Endothelial cell (in vitro differentiated cells): ENCODE measurements at regions not wholly inside any gene's neighbourhood (a gene's known extent, or its start where the extent isn't known, plus 50 kb on each side); places are given as distances from the start of the nearest gene placed in this dataset.
"Not testable (repeated sequence)": the region's sequence is repeated elsewhere in the genome, so short reads cannot be mapped to it uniquely, and the experiment has no call there.

Experiments used
- DNase-seq: peaks from one replicate; pipeline ENCODE4 v3.0.0; 2021; ENCODE audit warnings: low spot score
- H3K27ac Mint-ChIP-seq: one replicate; pipeline ENCODE4 v1.8.0; 2021; ENCODE audit warnings: mixed read lengths, inconsistent platforms; ENCODE audit not compliant: unreplicated experiment
- H3K27me3 Mint-ChIP-seq: one replicate; pipeline ENCODE4 v1.8.0; 2021; ENCODE audit warnings: mild to moderate bottlenecking, moderate library complexity, mixed read lengths, inconsistent platforms; ENCODE audit not compliant: unreplicated experiment
- H3K36me3 Mint-ChIP-seq: one replicate; pipeline ENCODE4 v1.8.0; 2021; ENCODE audit warnings: mild to moderate bottlenecking, low read depth, mixed read lengths, inconsistent platforms; ENCODE audit not compliant: unreplicated experiment
- H3K4me1 Mint-ChIP-seq: one replicate; pipeline ENCODE4 v1.8.0; 2021; ENCODE audit warnings: mild to moderate bottlenecking, mixed read lengths, inconsistent platforms; ENCODE audit not compliant: unreplicated experiment
- H3K4me3 Mint-ChIP-seq: one replicate; pipeline ENCODE4 v1.8.0; 2021; ENCODE audit warnings: mild to moderate bottlenecking, mixed read lengths, inconsistent platforms; ENCODE audit not compliant: unreplicated experiment
- H3K9me3 Mint-ChIP-seq: one replicate; pipeline ENCODE4 v1.8.0; 2021; ENCODE audit warnings: mixed read lengths, inconsistent platforms; ENCODE audit not compliant: unreplicated experiment
- CTCF ChIP-seq: fragments of 200-600 bp; sonication (generic); IDR thresholded peaks from one replicate; pipeline ENCODE4 v1.5.0; 2021; ENCODE audit warnings: antibody characterized with exemption; ENCODE audit not compliant: unreplicated experiment

DNA sequence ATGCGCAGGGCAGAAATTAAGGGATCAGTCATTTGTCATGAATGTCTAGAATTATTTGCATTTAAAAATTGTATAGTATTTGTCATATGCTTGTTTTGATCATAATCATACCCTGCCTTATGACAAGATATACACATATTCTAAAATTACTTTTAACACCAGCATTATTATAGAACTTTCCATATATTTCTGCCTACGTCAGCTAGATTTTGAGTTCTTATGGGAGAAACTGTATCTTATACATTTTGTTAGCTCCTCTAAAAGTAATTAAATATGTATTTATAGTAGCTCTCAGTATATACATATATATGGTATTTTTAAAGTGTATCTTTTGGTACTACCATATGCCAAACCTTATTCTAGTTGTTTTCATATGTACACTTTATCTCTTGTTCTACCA, 441.9 kb downstream of the CPS1 start:
- Mint-ChIP-seq H3K27me3 (no peaks in the 10 kb centered on the region), H3K4me3 (no peak overlapping the region), H3K4me1 (peaks cover 2% of the 10 kb centered on the region)

GRCh38 chr2:211014376-211014775, 458.0 kb downstream of the CPS1 start:
- H3K9me3 Mint-ChIP-seq = no peaks in the 10 kb centered on the region
- DNase-seq = no peak
- TF ChIP-seq CTCF = no peak
- H3K36me3 Mint-ChIP-seq = no peaks in the 10 kb centered on the region
- H3K4me1 Mint-ChIP-seq = no peaks in the 10 kb centered on the region
- H3K27ac Mint-ChIP-seq = no peak overlapping the region
- peaks cover 3% of the 10 kb centered on the region for H3K27me3 Mint-ChIP-seq
- no peak overlapping the region for H3K4me3 Mint-ChIP-seq

More for the DNA sequence above, 441.9 kb downstream of the CPS1 start:
- no peak for DNase-seq
- no peak for TF ChIP-seq CTCF
- no peaks in the 10 kb centered on the region for H3K36me3 Mint-ChIP-seq
- H3K27ac Mint-ChIP-seq = no peak overlapping the region
- no peaks in the 10 kb centered on the region for H3K9me3 Mint-ChIP-seq

- H3K4me3 Mint-ChIP-seq = no peak overlapping the region
- H3K4me1 Mint-ChIP-seq = no peaks in the 10 kb centered on the region
- no peak for TF ChIP-seq CTCF
- no peak overlapping the region for H3K27ac Mint-ChIP-seq
- no peak for DNase-seq
- H3K9me3 Mint-ChIP-seq = no peaks in the 10 kb centered on the region
- peaks cover 3% of the 10 kb centered on the region for H3K27me3 Mint-ChIP-seq
- no peaks in the 10 kb centered on the region for H3K36me3 Mint-ChIP-seq
These were observed 458.5 kb downstream of the CPS1 start for GRCh38 chr2:211014906-211015305.

- not testable (repeated sequence) for H3K4me1 Mint-ChIP-seq
These were observed 468.7 kb downstream of the CPS1 start for GRCh38 chr2:211025089-211025488.

DNA sequence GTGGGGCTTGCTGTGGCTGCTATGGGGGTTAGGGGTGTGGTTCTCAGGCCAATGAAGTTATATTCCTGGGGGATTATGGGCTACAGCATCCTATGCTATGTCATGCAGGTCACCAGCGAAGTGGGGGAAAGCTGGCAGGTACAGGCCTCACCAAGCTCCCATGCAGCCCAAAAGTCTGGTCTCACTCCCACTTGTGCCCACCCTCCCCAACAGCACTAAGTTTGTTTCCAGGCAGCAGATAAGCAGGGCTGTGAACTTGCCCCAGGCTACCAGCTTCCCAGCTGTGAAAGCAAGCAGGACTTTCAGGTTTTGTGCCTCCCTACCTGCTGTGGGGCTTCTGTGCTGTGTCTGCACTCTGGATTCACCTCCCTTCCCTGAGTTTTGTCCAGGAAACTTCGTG, 469.7 kb downstream of the CPS1 start:
- no peak for DNase-seq
- TF ChIP-seq CTCF = no peak

More at GRCh38 chr2:211025089-211025488, 468.7 kb downstream of the CPS1 start:
- H3K4me3 Mint-ChIP-seq, H3K9me3 Mint-ChIP-seq, H3K36me3 Mint-ChIP-seq, DNase-seq, H3K27ac Mint-ChIP-seq, H3K27me3 Mint-ChIP-seq: not testable (repeated sequence)

GRCh38 chr2:211027976-211028375, 471.6 kb downstream of the CPS1 start:
- H3K9me3 Mint-ChIP-seq = no peaks in the 10 kb centered on the region
- no peaks in the 10 kb centered on the region for H3K27me3 Mint-ChIP-seq
- DNase-seq = no peak
- no peak overlapping the region for H3K27ac Mint-ChIP-seq
- peaks cover 5% of the 10 kb centered on the region for H3K36me3 Mint-ChIP-seq
- no peak for TF ChIP-seq CTCF
- H3K4me3 Mint-ChIP-seq = no peak overlapping the region
- no peaks in the 10 kb centered on the region for H3K4me1 Mint-ChIP-seq

More for the DNA sequence above, 469.7 kb downstream of the CPS1 start:
- Mint-ChIP-seq H3K27ac (no peak overlapping the region), H3K9me3 (no peaks in the 10 kb centered on the region), H3K36me3 (peaks cover 5% of the 10 kb centered on the region), H3K4me3 (no peak overlapping the region), H3K4me1 (no peaks in the 10 kb centered on the region), H3K27me3 (no peaks in the 10 kb centered on the region)
